T-helper 1 cell treated with Interleukin-12 subunit alpha and Interleukin-12 subunit beta and Interleukin-4 antibody, amounts not matched to agents 30 μg/mL and 1 μg/mL, for 36 hours (primary cell): ENCODE measurements at regions not wholly inside any gene's neighbourhood (a gene's known extent, or its start where the extent isn't known, plus 50 kb on each side); places are given as distances from the start of the nearest gene placed in this dataset.
"Not testable (repeated sequence)": the region's sequence is repeated elsewhere in the genome, so short reads cannot be mapped to it uniquely, and the experiment has no call there.

Experiments used
- H3K27ac Mint-ChIP-seq: one replicate; pipeline ENCODE4 v1.8.0; 2021; ENCODE audit warnings: mild to moderate bottlenecking, mixed read lengths
- H3K27me3 Mint-ChIP-seq: one replicate; pipeline ENCODE4 v1.8.0; 2021; ENCODE audit warnings: low read depth, mixed read lengths
- H3K36me3 Mint-ChIP-seq: one replicate; pipeline ENCODE4 v1.8.0; 2021; ENCODE audit warnings: low read depth, mixed read lengths
- H3K4me1 Mint-ChIP-seq: one replicate; pipeline ENCODE4 v1.8.0; 2021; ENCODE audit warnings: low read depth, mixed read lengths
- H3K4me3 Mint-ChIP-seq: one replicate; pipeline ENCODE4 v1.8.0; 2021; ENCODE audit warnings: mild to moderate bottlenecking, moderate library complexity, mixed read lengths
- H3K9me3 Mint-ChIP-seq: one replicate; pipeline ENCODE4 v1.8.0; 2021; ENCODE audit warnings: mixed read lengths

DNA sequence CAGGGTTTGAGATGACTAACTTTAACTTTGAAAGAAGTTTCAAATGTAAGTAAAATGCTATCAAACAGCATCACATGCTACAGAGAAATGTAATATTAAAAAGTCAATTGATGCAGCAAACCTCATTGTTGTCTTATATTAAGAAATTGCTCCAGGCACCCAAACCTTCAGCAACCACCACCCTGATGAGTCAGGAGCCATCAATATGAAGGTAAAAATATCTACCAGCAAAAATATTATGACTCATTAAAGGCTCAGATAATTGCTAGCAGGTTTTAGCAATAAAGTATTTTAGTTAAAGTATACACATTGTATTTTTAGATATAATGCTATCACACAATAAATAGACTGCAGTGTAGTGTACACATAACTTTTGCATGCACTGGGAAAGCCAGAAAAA lies 746.3 kb downstream of the ZPLD1 start:
- no peaks in the 10 kb centered on the region for H3K36me3 Mint-ChIP-seq
- peaks cover 7% of the 10 kb centered on the region for H3K9me3 Mint-ChIP-seq
- no peak overlapping the region for H3K27ac Mint-ChIP-seq
- no peak overlapping the region for H3K4me3 Mint-ChIP-seq
- H3K4me1 Mint-ChIP-seq, result no peaks in the 10 kb centered on the region
- H3K27me3 Mint-ChIP-seq, result no peaks in the 10 kb centered on the region

DNA sequence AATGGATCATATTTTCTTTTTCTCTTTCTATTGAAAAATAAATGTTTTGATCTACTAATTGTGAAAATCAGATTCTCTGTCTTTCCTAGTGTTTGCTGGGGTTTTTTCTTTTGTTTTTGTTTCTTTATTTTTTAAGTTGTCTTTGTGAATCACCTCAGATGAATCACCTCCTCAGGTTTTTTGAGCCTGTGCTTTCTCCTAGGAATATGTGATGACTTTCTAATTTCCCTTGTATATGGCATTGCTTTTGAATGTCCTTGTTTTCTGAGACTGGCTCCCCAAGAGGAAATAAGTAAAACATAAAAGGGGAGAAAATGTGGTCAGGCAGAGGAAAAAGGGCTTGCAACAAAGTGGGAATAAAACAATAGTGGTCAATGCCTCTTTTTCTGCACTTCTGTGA lies 750.0 kb downstream of the ZPLD1 start:
- Mint-ChIP-seq H3K27ac (no peak overlapping the region), H3K27me3 (no peaks in the 10 kb centered on the region), H3K4me3 (no peak overlapping the region), H3K9me3 (peaks cover 4% of the 10 kb centered on the region), H3K4me1 (no peaks in the 10 kb centered on the region), H3K36me3 (no peaks in the 10 kb centered on the region)

DNA sequence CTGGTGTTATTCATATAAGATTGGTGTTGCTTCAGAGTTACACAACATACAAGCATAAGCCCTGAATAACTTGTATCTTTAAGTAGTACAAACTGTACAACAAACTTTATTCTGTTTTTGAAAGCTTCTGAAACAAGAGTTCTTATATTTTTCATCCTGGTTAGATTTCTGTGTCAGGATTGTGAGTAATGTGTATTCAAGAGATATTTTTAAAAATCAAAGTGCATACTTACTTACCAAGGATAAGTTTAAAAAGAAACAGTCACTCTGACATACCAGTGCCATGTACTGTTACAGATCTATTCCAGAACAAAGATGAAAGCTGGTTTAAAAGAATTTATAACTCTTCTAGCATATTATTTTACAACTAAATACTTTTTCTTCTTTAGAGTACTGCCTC lies 755.1 kb downstream of the ZPLD1 start:
- Mint-ChIP-seq H3K36me3 (no peaks in the 10 kb centered on the region), H3K9me3 (no peaks in the 10 kb centered on the region), H3K27me3 (no peaks in the 10 kb centered on the region), H3K27ac (no peak overlapping the region), H3K4me3 (no peak overlapping the region), H3K4me1 (no peaks in the 10 kb centered on the region)

DNA sequence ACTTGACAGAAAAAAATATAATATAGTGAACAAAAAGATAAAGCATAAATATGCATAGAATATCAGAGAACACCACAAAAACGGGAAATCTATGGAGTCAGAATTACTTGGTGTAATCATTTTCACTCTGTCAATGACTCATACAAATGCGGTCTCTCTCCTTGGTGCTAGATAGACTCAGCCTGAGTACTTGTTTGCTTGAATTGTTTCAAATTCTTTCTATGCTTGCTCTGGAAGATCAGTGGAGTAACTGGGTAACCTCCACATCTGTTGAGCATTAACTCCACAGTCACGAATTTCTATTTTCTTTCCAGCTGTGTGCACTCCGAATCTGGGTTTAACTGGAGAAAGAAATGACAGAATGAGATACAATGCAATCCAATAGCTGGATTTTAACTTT lies 760.4 kb downstream of the ZPLD1 start:
- H3K9me3 Mint-ChIP-seq, result no peaks in the 10 kb centered on the region
- H3K36me3 Mint-ChIP-seq, result no peaks in the 10 kb centered on the region
- H3K4me1 Mint-ChIP-seq, result no peaks in the 10 kb centered on the region
- no peak overlapping the region for H3K4me3 Mint-ChIP-seq
- H3K27me3 Mint-ChIP-seq, result no peaks in the 10 kb centered on the region
- H3K27ac Mint-ChIP-seq, result no peak overlapping the region

DNA sequence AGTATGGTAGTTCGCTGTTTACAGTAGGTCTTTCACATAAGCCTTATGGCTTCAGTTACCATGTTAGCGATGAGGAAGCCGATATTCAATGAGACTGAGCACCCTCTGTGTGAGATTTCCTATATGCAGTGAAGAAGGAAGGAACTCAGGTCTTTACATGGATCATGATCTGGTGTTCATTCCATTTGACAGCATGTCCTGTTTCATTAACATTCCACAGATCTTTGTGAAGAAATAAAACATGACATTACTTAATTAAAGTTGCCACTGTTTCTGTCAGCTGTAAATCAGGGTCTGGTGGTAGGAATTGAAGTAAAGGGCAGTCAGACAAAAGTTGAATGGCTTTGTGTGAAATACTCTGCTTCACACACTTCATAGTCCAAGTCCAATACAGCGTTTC lies 768.6 kb downstream of the ZPLD1 start:
- Mint-ChIP-seq H3K27ac (no peak overlapping the region), H3K4me1 (no peaks in the 10 kb centered on the region)

DNA sequence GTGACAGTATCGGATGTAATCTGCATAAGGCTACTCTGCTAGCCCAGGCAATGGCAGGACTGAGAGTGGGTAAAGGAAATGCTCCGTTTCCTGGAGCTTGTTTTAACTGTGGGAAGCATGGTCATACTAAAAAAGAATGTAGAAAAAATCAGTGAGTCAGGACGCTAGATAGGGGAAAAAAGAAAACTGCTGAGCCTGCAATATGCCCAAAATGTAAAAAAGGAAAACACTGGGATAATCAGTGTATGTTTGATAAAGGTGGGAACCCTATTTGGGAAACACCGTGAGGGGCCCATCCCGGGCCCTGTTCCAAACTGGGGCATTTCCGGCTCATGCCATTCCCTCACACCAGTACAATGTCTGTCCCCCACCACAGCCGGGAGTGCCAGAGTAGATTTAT lies 775.8 kb downstream of the ZPLD1 start:
- Mint-ChIP-seq H3K4me1 (no peaks in the 10 kb centered on the region), H3K27ac (no peak overlapping the region), H3K36me3 (no peaks in the 10 kb centered on the region), H3K9me3 (no peaks in the 10 kb centered on the region), H3K27me3 (no peaks in the 10 kb centered on the region), H3K4me3 (no peak overlapping the region)

More for the DNA sequence above, 768.6 kb downstream of the ZPLD1 start:
- Mint-ChIP-seq H3K9me3 (no peaks in the 10 kb centered on the region), H3K36me3 (no peaks in the 10 kb centered on the region), H3K4me3 (no peak overlapping the region), H3K27me3 (no peaks in the 10 kb centered on the region)

DNA sequence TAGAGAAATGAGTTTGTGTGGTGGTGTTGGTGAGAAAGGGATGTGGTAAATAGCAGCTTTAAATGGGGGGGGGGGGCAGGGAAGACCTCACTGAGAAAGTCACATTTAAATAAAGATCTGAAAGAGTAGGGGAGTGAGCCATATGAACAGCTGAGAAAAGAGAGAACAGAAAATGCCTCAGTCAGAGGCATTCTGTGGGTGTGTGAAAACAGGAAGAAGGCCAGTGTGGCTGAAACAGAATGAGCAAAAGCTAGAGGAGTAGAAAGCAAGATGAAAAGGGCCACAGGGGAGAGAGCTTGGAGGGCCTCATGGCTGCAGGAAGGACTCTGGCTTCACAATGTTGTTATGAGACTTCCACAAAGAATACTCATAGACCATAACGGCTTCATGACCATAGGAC lies 783.3 kb downstream of the ZPLD1 start:
- H3K36me3 Mint-ChIP-seq, result no peaks in the 10 kb centered on the region
- no peak overlapping the region for H3K27ac Mint-ChIP-seq
- no peaks in the 10 kb centered on the region for H3K4me1 Mint-ChIP-seq
- H3K4me3 Mint-ChIP-seq, result no peak overlapping the region
- H3K9me3 Mint-ChIP-seq, result peaks cover 4% of the 10 kb centered on the region
- no peaks in the 10 kb centered on the region for H3K27me3 Mint-ChIP-seq

DNA sequence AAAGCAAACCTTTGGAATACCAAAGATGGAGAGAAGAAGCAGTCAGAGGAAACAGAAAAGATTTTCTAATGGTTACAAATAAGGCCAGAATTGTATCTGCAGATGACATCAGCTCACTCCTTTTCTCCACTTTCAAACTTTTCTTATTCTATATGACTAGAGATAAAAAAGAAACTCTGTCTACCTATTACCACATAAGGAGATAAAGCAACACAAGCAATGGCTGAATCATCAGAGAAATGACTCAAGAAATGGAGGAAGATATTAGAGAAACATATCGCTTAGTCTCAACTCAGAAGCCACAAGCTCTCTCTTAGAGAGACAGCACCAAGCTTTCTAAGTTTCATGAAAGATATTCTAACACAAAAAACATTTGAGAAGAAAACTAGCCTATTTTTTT lies 784.0 kb downstream of the ZPLD1 start:
- no peaks in the 10 kb centered on the region for H3K4me1 Mint-ChIP-seq
- H3K9me3 Mint-ChIP-seq, result peaks cover 4% of the 10 kb centered on the region
- no peak overlapping the region for H3K27ac Mint-ChIP-seq
- no peak overlapping the region for H3K4me3 Mint-ChIP-seq
- H3K27me3 Mint-ChIP-seq, result no peaks in the 10 kb centered on the region
- no peaks in the 10 kb centered on the region for H3K36me3 Mint-ChIP-seq

DNA sequence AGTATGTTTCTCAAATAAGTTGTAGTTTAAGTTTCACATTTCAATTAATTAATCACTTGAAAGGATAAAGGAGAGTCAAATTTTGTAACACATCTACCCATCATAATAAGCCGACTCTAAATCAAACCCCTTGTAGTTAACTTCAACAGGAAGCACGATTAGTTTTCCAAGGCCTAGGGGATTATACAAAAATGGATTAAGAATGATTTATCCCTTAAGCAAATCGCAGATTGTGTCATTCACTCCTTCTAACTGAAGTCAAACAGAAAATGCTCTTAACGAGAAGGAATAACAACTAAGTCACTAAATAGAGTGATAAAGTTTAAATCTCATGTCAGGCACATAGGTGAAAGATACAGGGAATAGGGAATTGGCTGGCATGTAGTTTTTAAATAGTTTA lies 792.8 kb downstream of the ZPLD1 start:
- H3K9me3 Mint-ChIP-seq, result peaks cover 13% of the 10 kb centered on the region
- H3K4me3 Mint-ChIP-seq, result no peak overlapping the region
- no peaks in the 10 kb centered on the region for H3K4me1 Mint-ChIP-seq
- no peak overlapping the region for H3K27ac Mint-ChIP-seq
- H3K27me3 Mint-ChIP-seq, result no peaks in the 10 kb centered on the region
- no peaks in the 10 kb centered on the region for H3K36me3 Mint-ChIP-seq

DNA sequence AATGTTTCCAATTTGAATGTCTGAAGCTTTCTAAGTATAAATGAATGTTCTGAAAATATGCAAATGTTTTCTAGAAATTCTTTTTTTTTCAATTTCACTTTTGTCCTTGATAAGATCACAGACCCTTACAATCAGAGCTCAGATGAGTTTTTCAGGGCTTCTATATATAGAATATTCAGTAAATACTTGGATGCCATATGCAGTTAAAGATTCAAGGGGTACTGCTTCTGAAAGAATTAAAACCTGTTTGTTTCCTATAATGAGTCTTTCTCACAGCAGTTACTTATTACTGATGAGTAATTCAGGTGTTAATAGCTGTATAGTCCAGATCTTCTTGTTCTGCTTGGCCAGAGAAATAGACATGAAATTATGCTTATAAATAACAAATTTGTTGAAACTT lies 812.6 kb downstream of the ZPLD1 start:
- Mint-ChIP-seq H3K4me3 (no peak overlapping the region), H3K27ac (no peak overlapping the region)

DNA sequence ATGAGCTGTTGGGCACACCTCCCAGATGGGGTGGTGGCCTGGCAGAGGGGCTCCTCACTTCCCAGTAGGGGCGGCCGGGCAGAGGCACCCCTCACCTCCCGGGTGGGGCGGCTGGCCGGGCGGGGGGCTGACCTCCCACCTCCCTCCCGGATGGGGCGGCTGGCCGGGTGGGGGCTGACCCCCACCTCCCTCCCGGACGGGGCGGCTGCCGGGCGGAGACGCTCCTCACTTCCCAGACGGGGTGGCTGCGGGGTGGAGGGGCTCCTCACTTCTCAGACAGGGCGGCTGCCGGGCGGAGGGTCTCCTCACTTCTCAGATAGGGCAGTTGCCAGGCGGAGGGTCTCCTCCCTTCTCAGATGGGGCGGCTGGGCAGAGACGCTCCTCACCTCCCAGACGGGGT lies 820.0 kb downstream of the ZPLD1 start:
- H3K4me3 Mint-ChIP-seq, H3K27me3 Mint-ChIP-seq, H3K9me3 Mint-ChIP-seq, H3K27ac Mint-ChIP-seq, H3K4me1 Mint-ChIP-seq, H3K36me3 Mint-ChIP-seq: not testable (repeated sequence)

More for the DNA sequence above, 812.6 kb downstream of the ZPLD1 start:
- Mint-ChIP-seq H3K27me3 (no peaks in the 10 kb centered on the region), H3K4me1 (no peaks in the 10 kb centered on the region), H3K9me3 (peaks cover 4% of the 10 kb centered on the region), H3K36me3 (no peaks in the 10 kb centered on the region)

DNA sequence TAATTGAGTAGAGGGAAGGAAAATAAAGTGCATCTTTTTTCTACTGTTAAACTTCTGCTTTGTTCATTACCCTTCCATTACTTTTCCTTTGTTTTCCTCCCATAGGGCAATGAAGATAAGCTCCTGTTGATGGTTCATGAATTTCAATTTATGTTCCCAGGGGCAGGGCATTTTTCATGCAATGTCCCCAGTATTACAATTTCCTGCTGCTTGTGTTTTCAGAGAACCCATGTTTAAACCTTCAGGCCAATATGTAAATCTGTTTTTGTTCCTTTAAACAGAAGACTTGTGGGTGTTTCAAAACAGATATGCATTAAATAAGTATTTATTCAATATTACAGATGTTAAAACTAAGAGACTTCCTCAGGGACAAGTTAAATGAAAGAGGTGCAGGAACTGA lies 834.5 kb downstream of the ZPLD1 start:
- Mint-ChIP-seq H3K9me3 (peaks cover 19% of the 10 kb centered on the region), H3K4me3 (no peak overlapping the region), H3K27ac (no peak overlapping the region), H3K36me3 (no peaks in the 10 kb centered on the region), H3K4me1 (no peaks in the 10 kb centered on the region), H3K27me3 (no peaks in the 10 kb centered on the region)

DNA sequence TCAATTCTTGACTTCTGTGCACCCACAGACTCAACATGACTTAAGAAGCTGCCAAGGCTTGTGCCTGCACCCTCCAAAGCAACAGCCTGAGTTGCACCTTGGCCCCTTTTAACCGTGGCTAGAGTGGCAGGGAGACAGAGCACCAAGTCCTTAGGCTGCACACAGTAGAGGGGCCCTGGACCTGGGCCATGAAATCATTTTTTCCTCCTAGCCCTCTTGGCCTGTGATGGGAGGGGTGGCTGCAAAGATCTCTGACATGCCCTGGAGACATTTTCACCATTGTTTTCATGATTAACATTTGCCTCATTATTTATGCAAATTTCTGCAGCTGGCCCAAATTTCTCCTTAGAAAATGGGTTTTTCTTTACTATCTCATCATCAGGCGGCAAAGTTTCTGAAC lies 836.8 kb downstream of the ZPLD1 start:
- Mint-ChIP-seq H3K27me3 (no peaks in the 10 kb centered on the region), H3K27ac (no peak overlapping the region), H3K9me3 (peaks cover 23% of the 10 kb centered on the region), H3K36me3 (no peaks in the 10 kb centered on the region), H3K4me1 (no peaks in the 10 kb centered on the region), H3K4me3 (no peak overlapping the region)

DNA sequence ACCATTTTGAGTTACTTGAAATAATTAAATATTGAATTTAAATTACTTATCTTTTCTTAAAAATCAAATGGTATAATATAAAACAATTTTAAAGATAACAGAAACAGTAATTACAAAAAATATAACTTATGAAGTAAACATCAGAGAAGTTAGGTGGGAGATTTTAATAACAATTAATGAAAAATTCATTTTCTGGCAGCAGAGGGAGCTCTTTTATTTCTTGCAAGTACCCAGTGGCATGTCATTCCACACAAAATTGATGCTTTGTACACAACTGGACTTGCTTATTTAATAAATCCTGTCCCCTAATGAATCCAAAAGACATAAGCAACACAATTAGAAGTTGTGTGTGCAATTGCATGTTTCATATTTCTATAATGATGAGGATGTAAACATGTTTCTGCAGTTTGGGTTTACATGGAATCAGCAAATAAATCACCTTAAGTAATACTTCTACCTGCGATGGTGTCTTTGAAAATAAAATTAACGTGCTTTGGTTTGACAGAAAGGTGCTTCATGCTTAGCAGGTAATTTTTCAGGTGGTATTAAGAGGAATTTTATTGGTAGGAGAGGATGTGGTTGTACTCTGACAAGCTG lies 861.3 kb downstream of the ZPLD1 start:
- Mint-ChIP-seq H3K27ac (no peak overlapping the region), H3K4me1 (no peaks in the 10 kb centered on the region), H3K36me3 (no peaks in the 10 kb centered on the region), H3K27me3 (no peaks in the 10 kb centered on the region), H3K9me3 (no peaks in the 10 kb centered on the region), H3K4me3 (no peak overlapping the region)

DNA sequence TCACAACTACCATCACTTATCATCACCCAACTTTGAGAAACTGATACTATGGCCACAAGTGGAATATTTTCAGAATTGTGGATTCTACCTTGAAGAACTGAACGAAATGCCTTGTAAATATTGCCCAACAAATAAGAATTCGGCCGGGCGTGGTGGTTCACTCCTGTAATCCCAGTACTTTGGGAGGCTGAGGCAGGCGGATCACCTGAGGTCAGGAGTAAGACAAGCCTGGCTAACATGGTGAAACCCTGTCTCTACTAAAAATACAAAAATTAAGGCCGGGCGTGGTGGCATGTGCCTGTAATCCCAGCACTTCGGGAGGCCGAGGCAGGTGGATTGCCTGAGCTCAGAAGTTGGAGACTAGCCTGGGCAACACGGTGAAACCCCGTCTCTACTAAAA lies 862.7 kb downstream of the ZPLD1 start:
- not testable (repeated sequence) for H3K4me3 Mint-ChIP-seq, H3K9me3 Mint-ChIP-seq, H3K27me3 Mint-ChIP-seq, H3K27ac Mint-ChIP-seq, H3K4me1 Mint-ChIP-seq, H3K36me3 Mint-ChIP-seq

DNA sequence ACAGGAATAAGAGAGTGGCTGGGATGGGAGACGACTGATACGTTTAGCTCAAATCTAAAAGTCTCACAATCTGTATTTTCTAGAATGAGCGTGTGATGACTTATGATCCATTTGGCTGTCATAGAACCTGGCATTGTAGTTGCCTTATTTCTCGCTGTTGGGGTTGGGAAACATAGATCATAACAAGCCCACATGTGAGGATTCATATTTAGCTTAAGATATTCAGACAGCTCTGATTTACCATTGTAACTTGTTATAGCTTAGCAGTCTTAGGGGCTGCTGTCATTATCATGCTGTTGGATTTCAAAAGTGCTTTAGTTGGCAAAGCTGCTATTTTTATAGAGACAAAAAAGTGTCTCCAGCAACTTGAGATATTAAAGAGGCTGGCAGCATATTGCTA lies 871.3 kb downstream of the ZPLD1 start:
- H3K27ac Mint-ChIP-seq, result no peak overlapping the region
- no peaks in the 10 kb centered on the region for H3K4me1 Mint-ChIP-seq
- no peak overlapping the region for H3K4me3 Mint-ChIP-seq
- H3K9me3 Mint-ChIP-seq, result no peaks in the 10 kb centered on the region
- H3K36me3 Mint-ChIP-seq, result no peaks in the 10 kb centered on the region
- no peaks in the 10 kb centered on the region for H3K27me3 Mint-ChIP-seq
